DOHH2 (cell line): ENCODE measurements at regions not wholly inside any gene's neighbourhood (a gene's known extent, or its start where the extent isn't known, plus 50 kb on each side); places are given as distances from the start of the nearest gene placed in this dataset.

ENCODE experiments used
- H3F3A ChIP-seq: fragments of 200-600 bp; sonication (generic), shearing (Covaris generic); 2 replicates; pipeline ENCODE4 v1.6.0; 2016; ENCODE audit warnings: antibody characterized with exemption, mild to moderate bottlenecking; ENCODE audit not compliant: control insufficient read depth, insufficient read depth
- H3K27ac ChIP-seq: fragments of 200-600 bp; sonication (generic); 2 replicates; pipeline ENCODE4 v1.5.1; 2014; ENCODE audit warnings: low read depth, mild to moderate bottlenecking, low read length, moderate library complexity
- H3K27me3 ChIP-seq: fragments of 200-600 bp; sonication (generic); 2 replicates; pipeline ENCODE4 v1.6.1; 2014; ENCODE audit warnings: mild to moderate bottlenecking, low read length, mixed read lengths; ENCODE audit not compliant: control insufficient read depth
- H3K36me3 ChIP-seq: fragments of 200-600 bp; sonication (generic); 2 replicates; pipeline ENCODE4 v1.6.1; 2014; ENCODE audit warnings: mild to moderate bottlenecking, low read length, moderate library complexity, mixed read lengths; ENCODE audit not compliant: control insufficient read depth
- H3K4me1 ChIP-seq: fragments of 200-600 bp; sonication (generic); 2 replicates; pipeline ENCODE4 v1.6.1; 2014; ENCODE audit warnings: mild to moderate bottlenecking, low read length, mixed read lengths; ENCODE audit not compliant: control insufficient read depth
- H3K4me2 ChIP-seq: fragments of 200-600 bp; sonication (generic); 2 replicates; pipeline ENCODE4 v1.6.0; 2014; ENCODE audit warnings: mild to moderate bottlenecking, low read length, moderate library complexity
- H3K4me3 ChIP-seq: fragments of 200-600 bp; sonication (generic); 2 replicates; pipeline ENCODE4 v1.5.1; 2014; ENCODE audit warnings: mild to moderate bottlenecking, low read length, mixed read lengths
- H3K79me2 ChIP-seq: fragments of 200-600 bp; sonication (generic); 2 replicates; pipeline ENCODE4 v1.6.1; 2014; ENCODE audit warnings: mild to moderate bottlenecking, low read length, mixed read lengths; ENCODE audit not compliant: control insufficient read depth
- H3K9me2 ChIP-seq: fragments of 200-600 bp; sonication (generic); replicated peaks from 2 replicates; pipeline ENCODE4 v1.6.1; 2014; ENCODE audit warnings: mild to moderate bottlenecking, low read length, mixed read lengths; ENCODE audit not compliant: control insufficient read depth
- H3K9me3 ChIP-seq: fragments of 200-600 bp; sonication (generic); 2 replicates; pipeline ENCODE4 v1.6.1; 2014; ENCODE audit warnings: antibody characterized with exemption, low read length, mixed read lengths; ENCODE audit not compliant: control insufficient read depth, insufficient read depth
- H4K20me1 ChIP-seq: fragments of 200-600 bp; sonication (generic); 2 replicates; pipeline ENCODE4 v1.6.0; 2014; ENCODE audit warnings: low read depth, mild to moderate bottlenecking, antibody characterized with exemption, low read length, moderate library complexity; ENCODE audit not compliant: control insufficient read depth, insufficient read depth
- EZH2phosphoT487 ChIP-seq: fragments of 200-600 bp; sonication (generic); IDR thresholded peaks from 2 replicates; pipeline ENCODE4 v1.6.1; 2017; ENCODE audit warnings: borderline replicate concordance, mild to moderate bottlenecking, antibody characterized with exemption, low read length, moderate library complexity, mixed read lengths
- TF ChIP-seq, protein P1 (sequence below): fragments of 200-600 bp; sonication (generic); IDR thresholded peaks from one replicate; pipeline ENCODE4 v1.5.1; 2014; ENCODE audit warnings: antibody characterized with exemption, mild to moderate bottlenecking, low read depth, low read length; ENCODE audit not compliant: poor library complexity, severe bottlenecking

DNA sequence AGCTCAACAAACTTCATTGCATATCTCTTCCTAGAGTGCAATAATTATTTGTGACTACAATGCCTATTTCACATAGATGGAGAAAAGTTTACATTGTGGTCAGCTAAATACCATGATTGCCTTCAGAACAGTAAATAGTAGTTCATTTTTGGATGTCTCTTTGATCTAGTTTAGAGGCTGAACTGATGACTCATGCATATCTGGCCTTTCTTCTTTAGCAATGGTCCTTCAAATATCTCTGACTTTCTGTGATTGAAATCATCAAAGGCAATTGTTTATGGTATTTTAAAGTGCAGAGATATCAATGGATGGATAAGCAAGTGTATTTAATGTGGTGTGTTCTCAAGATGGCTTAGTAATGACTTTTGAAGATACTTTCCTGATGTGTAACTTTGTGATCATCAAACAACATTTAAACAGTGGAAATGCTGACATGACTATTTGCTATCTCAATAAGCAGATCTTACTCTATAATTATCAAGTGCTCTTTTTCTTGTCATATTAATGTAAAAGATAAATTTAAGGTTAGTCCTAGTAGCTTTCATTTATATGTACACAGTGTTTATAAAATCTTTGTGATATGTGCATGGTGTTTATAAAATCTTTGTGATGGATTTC is 523.7 kb upstream of the SLC35B3 start:
- Histone ChIP-seq H3K4me3 (no peak overlapping the region), H3K27ac (no peak overlapping the region), H3K36me3 (no peaks in the 10 kb centered on the region), H3K79me2 (no peaks in the 10 kb centered on the region), H4K20me1 (no peaks in the 10 kb centered on the region), H3K9me3 (no peaks in the 10 kb centered on the region), H3K9me2 (no peaks in the 10 kb centered on the region), H3K4me1 (no peaks in the 10 kb centered on the region), H3K27me3 (no peaks in the 10 kb centered on the region), H3F3A (no peaks in the 10 kb centered on the region), H3K4me2 (no peak overlapping the region)
- TF ChIP-seq, protein P1, sequence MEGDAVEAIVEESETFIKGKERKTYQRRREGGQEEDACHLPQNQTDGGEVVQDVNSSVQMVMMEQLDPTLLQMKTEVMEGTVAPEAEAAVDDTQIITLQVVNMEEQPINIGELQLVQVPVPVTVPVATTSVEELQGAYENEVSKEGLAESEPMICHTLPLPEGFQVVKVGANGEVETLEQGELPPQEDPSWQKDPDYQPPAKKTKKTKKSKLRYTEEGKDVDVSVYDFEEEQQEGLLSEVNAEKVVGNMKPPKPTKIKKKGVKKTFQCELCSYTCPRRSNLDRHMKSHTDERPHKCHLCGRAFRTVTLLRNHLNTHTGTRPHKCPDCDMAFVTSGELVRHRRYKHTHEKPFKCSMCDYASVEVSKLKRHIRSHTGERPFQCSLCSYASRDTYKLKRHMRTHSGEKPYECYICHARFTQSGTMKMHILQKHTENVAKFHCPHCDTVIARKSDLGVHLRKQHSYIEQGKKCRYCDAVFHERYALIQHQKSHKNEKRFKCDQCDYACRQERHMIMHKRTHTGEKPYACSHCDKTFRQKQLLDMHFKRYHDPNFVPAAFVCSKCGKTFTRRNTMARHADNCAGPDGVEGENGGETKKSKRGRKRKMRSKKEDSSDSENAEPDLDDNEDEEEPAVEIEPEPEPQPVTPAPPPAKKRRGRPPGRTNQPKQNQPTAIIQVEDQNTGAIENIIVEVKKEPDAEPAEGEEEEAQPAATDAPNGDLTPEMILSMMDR = no peak
- no peak for TF ChIP-seq EZH2phosphoT487

DNA sequence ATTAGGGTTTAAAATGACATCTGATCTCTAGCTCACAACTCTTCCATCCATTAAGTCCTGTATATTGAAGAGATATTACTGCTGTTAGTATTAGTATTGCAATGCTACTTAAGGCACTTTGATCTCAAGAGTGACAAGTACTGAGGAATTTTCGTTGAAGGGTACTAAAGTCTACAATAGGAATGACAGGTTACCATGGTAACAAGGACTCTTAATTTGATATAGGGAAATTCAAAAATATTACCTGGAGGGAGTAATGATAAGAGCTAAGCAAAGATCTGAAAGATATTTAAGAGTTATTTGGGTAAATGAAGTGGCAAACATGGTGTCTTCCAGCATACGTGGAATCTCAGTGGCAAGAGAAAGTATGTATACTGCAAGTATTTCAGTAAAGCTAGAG is 518.0 kb upstream of the SLC35B3 start:
- Histone ChIP-seq H3K4me2 (no peak overlapping the region), H3K9me3 (no peaks in the 10 kb centered on the region), H3K27me3 (no peaks in the 10 kb centered on the region), H3K27ac (no peak overlapping the region), H3K9me2 (no peaks in the 10 kb centered on the region), H3K4me1 (no peaks in the 10 kb centered on the region), H4K20me1 (no peaks in the 10 kb centered on the region), H3K36me3 (no peaks in the 10 kb centered on the region), H3K79me2 (no peaks in the 10 kb centered on the region), H3K4me3 (no peak overlapping the region), H3F3A (no peaks in the 10 kb centered on the region)
- TF ChIP-seq, protein P1 = no peak
- TF ChIP-seq EZH2phosphoT487 = no peak

DNA sequence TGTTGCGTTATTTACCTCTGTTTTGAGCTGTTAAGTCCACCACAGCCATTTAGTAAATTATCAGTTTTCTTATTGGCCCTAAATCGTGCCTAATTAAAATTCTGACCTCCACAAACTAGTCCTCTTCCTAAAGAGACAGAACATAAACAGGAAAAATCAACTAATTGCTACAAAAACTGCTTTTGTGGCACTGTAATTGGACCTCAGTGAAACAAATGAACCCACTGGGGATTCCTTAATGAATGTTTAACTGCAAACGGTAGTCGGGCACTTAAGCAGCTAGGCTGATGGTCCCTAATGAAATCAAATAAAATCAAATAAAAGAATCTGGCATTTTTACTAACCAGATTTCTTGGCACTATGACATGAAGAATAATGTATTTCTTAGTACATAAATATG is 513.4 kb upstream of the SLC35B3 start:
- Histone ChIP-seq H3K9me3 (no peaks in the 10 kb centered on the region), H3F3A (no peaks in the 10 kb centered on the region), H3K36me3 (no peaks in the 10 kb centered on the region), H3K4me3 (no peak overlapping the region), H3K27me3 (no peaks in the 10 kb centered on the region), H4K20me1 (no peaks in the 10 kb centered on the region), H3K27ac (no peak overlapping the region), H3K4me1 (no peaks in the 10 kb centered on the region), H3K9me2 (no peaks in the 10 kb centered on the region), H3K4me2 (no peak overlapping the region), H3K79me2 (no peaks in the 10 kb centered on the region)
- TF ChIP-seq, protein P1 = no peak
- TF ChIP-seq EZH2phosphoT487 = no peak
